ENCODE measurements at regions not wholly inside any gene's neighbourhood (a gene's known extent, or its start where the extent isn't known, plus 50 kb on each side); places are given as distances from the start of the nearest gene placed in this dataset.

GRCh38 chr5:69000949-69001348 is 92.9 kb upstream of the SLC30A5 start:
- TF ChIP-seq CTCF (conservative IDR thresholded peaks at IDR 0.05; ENCODE audit: low read depth in 2 of 2) (no peak), POLR2AphosphoS5 (IDR thresholded peaks at IDR 0.05; ENCODE audit: low read depth) (no peak), REST (IDR thresholded peaks at IDR 0.05; ENCODE audit: unreplicated experiment) (no peak), EZH2 (IDR thresholded peaks at IDR 0.05; ENCODE audit: low read depth, unreplicated experiment) (no peak)

Measured in GM23338 (cell line).